ENCODE measurements at regions not wholly inside any gene's neighbourhood (a gene's known extent, or its start where the extent isn't known, plus 50 kb on each side); places are given as distances from the start of the nearest gene placed in this dataset.
"Not testable (repeated sequence)": the region's sequence is repeated elsewhere in the genome, so short reads cannot be mapped to it uniquely, and the experiment has no call there.

- no peak for DNase-seq
These were observed 55.2 kb upstream of the MDM1 start for GRCh38 chr12:68387338-68387737.

- no peak for DNase-seq
These were observed 57.1 kb upstream of the MDM1 start for GRCh38 chr12:68389305-68389704.

- DNase-seq = no peak
These were observed 59.8 kb upstream of the MDM1 start for GRCh38 chr12:68391937-68392336.

GRCh38 chr12:68392376-68392775, 60.2 kb upstream of the MDM1 start:
- DNase-seq = no peak

GRCh38 chr12:68393417-68393816, 61.3 kb upstream of the MDM1 start:
- no peak for DNase-seq

- no peak for DNase-seq
These were observed 65.5 kb upstream of the MDM1 start for GRCh38 chr12:68397566-68398158.

- not testable (repeated sequence) for DNase-seq
These were observed 66.5 kb upstream of the MDM1 start for GRCh38 chr12:68398689-68399088.

- peak in 1 of 3 donors; percentile 41 for DNase-seq
These were observed 68.2 kb upstream of the MDM1 start for GRCh38 chr12:68400226-68400829.

GRCh38 chr12:68402422-68402821, 70.3 kb upstream of the MDM1 start:
- no peak for DNase-seq

GRCh38 chr12:68403296-68403695, 71.1 kb upstream of the MDM1 start:
- no peak for DNase-seq

GRCh38 chr12:68403711-68404110, 71.5 kb upstream of the MDM1 start:
- DNase-seq = no peak

GRCh38 chr12:68405343-68405781, 73.2 kb upstream of the MDM1 start:
- peak in 1 of 3 donors; percentile 38 for DNase-seq

GRCh38 chr12:68406134-68406576, 74.0 kb upstream of the MDM1 start:
- DNase-seq = peak; percentile 80 to 93 (median 87)

- no peak for DNase-seq
These were observed 74.7 kb upstream of the MDM1 start for GRCh38 chr12:68406911-68407310.

GRCh38 chr12:68410018-68410660, 78.0 kb upstream of the MDM1 start:
- no peak for DNase-seq

- DNase-seq = no peak
These were observed 79.2 kb upstream of the MDM1 start for GRCh38 chr12:68411371-68411770.

- no peak for DNase-seq
These were observed 82.8 kb upstream of the MDM1 start for GRCh38 chr12:68414988-68415387.

GRCh38 chr12:68416350-68416749, 84.2 kb upstream of the MDM1 start:
- no peak for DNase-seq

GRCh38 chr12:68416826-68417225, 84.7 kb upstream of the MDM1 start:
- DNase-seq = no peak

GRCh38 chr12:68418137-68418460, 85.9 kb upstream of the MDM1 start:
- no peak for DNase-seq

- peak in 1 of 3 donors; percentile 40 for DNase-seq
These were observed 88.3 kb upstream of the MDM1 start for GRCh38 chr12:68420225-68421010.

- no peak for DNase-seq
These were observed 90.0 kb upstream of the MDM1 start for GRCh38 chr12:68422159-68422558.

Measured in muscle of back (tissue), 3 donors.